MM.1S (cell line): ENCODE measurements at regions not wholly inside any gene's neighbourhood (a gene's known extent, or its start where the extent isn't known, plus 50 kb on each side); places are given as distances from the start of the nearest gene placed in this dataset.

Experiments
- EZH2 ChIP-seq: fragments of 300-600 bp; sonication (generic); optimal IDR thresholded peaks from 2 replicates; pipeline ENCODE3; 2017; ENCODE audit warnings: low read depth, mild to moderate bottlenecking, antibody characterized with exemption, low read length, mixed read lengths
- TF ChIP-seq, protein P1 (sequence below): fragments of 300-600 bp; sonication (generic); IDR thresholded peaks from 2 replicates; pipeline ENCODE4 v1.5.1; 2016; ENCODE audit warnings: antibody characterized with exemption, low read length, mixed read lengths

DNA sequence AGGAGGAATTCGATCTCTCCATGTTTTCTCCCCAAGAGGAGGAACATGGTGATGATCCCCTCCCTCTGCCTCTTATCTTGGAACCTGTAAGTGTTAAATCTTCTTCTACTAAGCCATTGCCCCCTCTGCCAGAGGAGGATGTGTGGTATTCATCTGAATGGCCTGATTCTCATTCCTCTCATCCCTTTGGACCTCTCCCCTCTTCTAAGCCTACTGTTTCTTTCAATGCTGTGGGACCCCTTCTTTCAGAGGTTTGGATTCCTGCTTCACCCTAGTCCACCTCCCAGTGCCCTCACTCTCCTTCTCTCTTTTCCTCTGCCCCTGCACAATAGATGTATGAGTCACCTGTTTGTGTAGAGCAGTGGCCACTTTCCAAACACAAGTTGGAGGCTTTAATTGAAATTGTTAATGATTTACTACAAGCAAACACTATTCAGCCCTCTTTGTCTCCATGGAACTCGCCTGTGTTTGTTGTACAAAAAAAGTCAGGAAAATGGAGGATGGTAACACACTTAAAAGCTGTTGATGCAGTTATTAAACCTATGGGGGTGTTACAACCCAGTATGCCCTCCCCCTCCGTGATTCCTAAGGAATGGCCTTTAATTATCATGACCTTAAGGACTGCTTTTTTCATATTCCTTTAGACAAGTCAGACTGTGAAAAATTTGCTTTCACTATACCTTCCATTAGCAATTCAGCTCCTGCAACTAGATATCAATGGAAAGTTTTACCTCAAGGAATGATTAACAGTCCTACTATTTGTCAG is 192.1 kb upstream of the ALG10B start:
- no peak for TF ChIP-seq EZH2
- TF ChIP-seq, protein P1, sequence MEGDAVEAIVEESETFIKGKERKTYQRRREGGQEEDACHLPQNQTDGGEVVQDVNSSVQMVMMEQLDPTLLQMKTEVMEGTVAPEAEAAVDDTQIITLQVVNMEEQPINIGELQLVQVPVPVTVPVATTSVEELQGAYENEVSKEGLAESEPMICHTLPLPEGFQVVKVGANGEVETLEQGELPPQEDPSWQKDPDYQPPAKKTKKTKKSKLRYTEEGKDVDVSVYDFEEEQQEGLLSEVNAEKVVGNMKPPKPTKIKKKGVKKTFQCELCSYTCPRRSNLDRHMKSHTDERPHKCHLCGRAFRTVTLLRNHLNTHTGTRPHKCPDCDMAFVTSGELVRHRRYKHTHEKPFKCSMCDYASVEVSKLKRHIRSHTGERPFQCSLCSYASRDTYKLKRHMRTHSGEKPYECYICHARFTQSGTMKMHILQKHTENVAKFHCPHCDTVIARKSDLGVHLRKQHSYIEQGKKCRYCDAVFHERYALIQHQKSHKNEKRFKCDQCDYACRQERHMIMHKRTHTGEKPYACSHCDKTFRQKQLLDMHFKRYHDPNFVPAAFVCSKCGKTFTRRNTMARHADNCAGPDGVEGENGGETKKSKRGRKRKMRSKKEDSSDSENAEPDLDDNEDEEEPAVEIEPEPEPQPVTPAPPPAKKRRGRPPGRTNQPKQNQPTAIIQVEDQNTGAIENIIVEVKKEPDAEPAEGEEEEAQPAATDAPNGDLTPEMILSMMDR = no peak
